CD8-positive, alpha-beta memory T cell (primary cell): ENCODE measurements at regions not wholly inside any gene's neighbourhood (a gene's known extent, or its start where the extent isn't known, plus 50 kb on each side); places are given as distances from the start of the nearest gene placed in this dataset.

Experiments used
- CTCF ChIA-PET: fragments of 350-600 bp; sonication (Branson Sonifier 250); formaldehyde crosslinking; loops from one replicate; lab custom pipeline; 2021; ENCODE audit warnings: antibody characterized with exemption; lab: Charles Lee
- POLR2A ChIA-PET: fragments of 350-600 bp; sonication (Branson Sonifier 250); formaldehyde crosslinking; loops from one replicate; lab custom pipeline; 2021; ENCODE audit warnings: antibody characterized with exemption; lab: Charles Lee
- DNase-seq, 5 donors: peaks; one replicate each; pipeline versions ENCODE4 v3.0.0 to v3.0.0-alpha.2; 2020 to 2022; ENCODE audit warnings: mixed read lengths in 1 of 5
- H3K27ac ChIP-seq: one replicate; pipeline ENCODE4 v1.7.0; 2013; ENCODE audit warnings: low read depth, mild to moderate bottlenecking, low read length, moderate library complexity
- H3K27me3 ChIP-seq: 2 replicates; pipeline ENCODE4 v1.7.0; 2013; ENCODE audit warnings: low read length, mild to moderate bottlenecking; ENCODE audit not compliant: insufficient read depth, poor library complexity, severe bottlenecking
- H3K36me3 ChIP-seq: 2 replicates; pipeline ENCODE4 v1.7.0; 2013; ENCODE audit warnings: mild to moderate bottlenecking, low read length, moderate library complexity; ENCODE audit not compliant: insufficient read depth
- H3K4me1 ChIP-seq: 2 replicates; pipeline ENCODE4 v1.7.0; 2013; ENCODE audit warnings: mild to moderate bottlenecking, low read length, moderate library complexity; ENCODE audit not compliant: insufficient read depth
- H3K4me3 ChIP-seq: 2 replicates; pipeline ENCODE4 v1.7.0; 2013; ENCODE audit warnings: mild to moderate bottlenecking, low read length
- H3K9me3 ChIP-seq: 2 replicates; pipeline ENCODE4 v1.7.0; 2013; ENCODE audit warnings: mild to moderate bottlenecking, low read length
- H3K27ac Mint-ChIP-seq, 8 donors: one replicate each; pipeline ENCODE4 v1.8.0; 2020 to 2021; ENCODE audit warnings: mixed read lengths in 8 of 8, mild to moderate bottlenecking in 6 of 8, inconsistent platforms in 3 of 8, moderate library complexity in 3 of 8
- H3K27me3 Mint-ChIP-seq, 2 donors: one replicate each; pipeline ENCODE4 v1.8.0; 2020 to 2021; ENCODE audit warnings: mixed read lengths in 2 of 2, mild to moderate bottlenecking in 1 of 2, moderate library complexity in 1 of 2
- H3K36me3 Mint-ChIP-seq, 3 donors: one replicate each; pipeline ENCODE4 v1.8.0; 2020 to 2021; ENCODE audit warnings: mixed read lengths in 3 of 3, inconsistent platforms in 1 of 3, mild to moderate bottlenecking in 1 of 3
- H3K4me1 Mint-ChIP-seq, 3 donors: one replicate each; pipeline ENCODE4 v1.8.0; 2020 to 2021; ENCODE audit warnings: mixed read lengths in 3 of 3, inconsistent platforms in 1 of 3, mild to moderate bottlenecking in 1 of 3
- H3K4me3 Mint-ChIP-seq, 7 donors: one replicate each; pipeline ENCODE4 v1.8.0; 2020 to 2021; ENCODE audit warnings: mixed read lengths in 7 of 7, mild to moderate bottlenecking in 6 of 7, moderate library complexity in 4 of 7, inconsistent platforms in 2 of 7
- H3K9me3 Mint-ChIP-seq, 5 donors: one replicate each; pipeline ENCODE4 v1.8.0; 2020 to 2022; ENCODE audit warnings: mixed read lengths in 5 of 5, mild to moderate bottlenecking in 3 of 5, moderate library complexity in 2 of 5, inconsistent platforms in 1 of 5

- ChIA-PET CTCF (no interaction called here), POLR2A (no interaction called here)
- Histone ChIP-seq H3K27me3 (no peaks in the 10 kb centered on the region), H3K4me3 (no peak overlapping the region), H3K9me3 (no peaks in the 10 kb centered on the region), H3K4me1 (no peaks in the 10 kb centered on the region), H3K27ac (no peak overlapping the region), H3K36me3 (no peaks in the 10 kb centered on the region)
- H3K27ac Mint-ChIP-seq = no peak overlapping the region
- DNase-seq = no peak
- no peaks in the 10 kb centered on the region for H3K4me1 Mint-ChIP-seq
- H3K36me3 Mint-ChIP-seq = no peaks in the 10 kb centered on the region
- peaks cover 0 to 6% (median 0%) of the 10 kb centered on the region in 5 donors for H3K9me3 Mint-ChIP-seq
- peaks cover 3 to 8% of the 10 kb centered on the region in 2 donors for H3K27me3 Mint-ChIP-seq
- H3K4me3 Mint-ChIP-seq = no peak overlapping the region
These were observed 214.2 kb downstream of the SH2D4B start for GRCh38 chr10:80751940-80752339.

- Mint-ChIP-seq H3K36me3 (no peaks in the 10 kb centered on the region), H3K27ac (no peak overlapping the region), H3K4me3 (no peak overlapping the region), H3K9me3 (peaks cover 0 to 6% (median 0%) of the 10 kb centered on the region in 5 donors), H3K4me1 (no peaks in the 10 kb centered on the region), H3K27me3 (peaks cover 3 to 8% of the 10 kb centered on the region in 2 donors)
- Histone ChIP-seq H3K4me1 (no peaks in the 10 kb centered on the region), H3K4me3 (no peak overlapping the region), H3K9me3 (no peaks in the 10 kb centered on the region), H3K27ac (no peak overlapping the region), H3K27me3 (no peaks in the 10 kb centered on the region), H3K36me3 (no peaks in the 10 kb centered on the region)
- no peak for DNase-seq
- POLR2A ChIA-PET = no interaction called here
- CTCF ChIA-PET = no interaction called here
These were observed 215.9 kb downstream of the SH2D4B start for GRCh38 chr10:80753612-80754011.

GRCh38 chr10:80755893-80756292 lies 218.2 kb downstream of the SH2D4B start:
- Mint-ChIP-seq H3K9me3 (peaks cover 0 to 9% (median 0%) of the 10 kb centered on the region in 5 donors), H3K27me3 (peaks cover 3 to 16% of the 10 kb centered on the region in 2 donors), H3K4me1 (no peaks in the 10 kb centered on the region), H3K36me3 (no peaks in the 10 kb centered on the region), H3K4me3 (no peak overlapping the region), H3K27ac (no peak overlapping the region)
- ChIA-PET CTCF (no interaction called here), POLR2A (no interaction called here)
- Histone ChIP-seq H3K27me3 (no peaks in the 10 kb centered on the region), H3K9me3 (no peaks in the 10 kb centered on the region), H3K27ac (no peak overlapping the region), H3K4me3 (no peak overlapping the region), H3K4me1 (no peaks in the 10 kb centered on the region), H3K36me3 (no peaks in the 10 kb centered on the region)
- DNase-seq = no peak

GRCh38 chr10:80759693-80760092 lies 222.0 kb downstream of the SH2D4B start:
- Histone ChIP-seq H3K4me3 (no peak overlapping the region), H3K4me1 (no peaks in the 10 kb centered on the region), H3K9me3 (no peaks in the 10 kb centered on the region), H3K27me3 (no peaks in the 10 kb centered on the region), H3K36me3 (no peaks in the 10 kb centered on the region), H3K27ac (no peak overlapping the region)
- no peak for DNase-seq
- H3K27me3 Mint-ChIP-seq = peaks cover 3 to 16% of the 10 kb centered on the region in 2 donors
- H3K4me3 Mint-ChIP-seq = no peak overlapping the region
- H3K27ac Mint-ChIP-seq = no peak overlapping the region
- H3K36me3 Mint-ChIP-seq = no peaks in the 10 kb centered on the region
- H3K9me3 Mint-ChIP-seq = peaks cover 0 to 5% (median 0%) of the 10 kb centered on the region in 5 donors
- CTCF ChIA-PET = no interaction called here
- no peaks in the 10 kb centered on the region for H3K4me1 Mint-ChIP-seq
- POLR2A ChIA-PET = no interaction called here

- Histone ChIP-seq H3K4me1 (no peaks in the 10 kb centered on the region), H3K27me3 (no peaks in the 10 kb centered on the region), H3K27ac (no peak overlapping the region), H3K36me3 (no peaks in the 10 kb centered on the region), H3K4me3 (no peak overlapping the region), H3K9me3 (no peaks in the 10 kb centered on the region)
- Mint-ChIP-seq H3K9me3 (peaks cover 0 to 5% (median 0%) of the 10 kb centered on the region in 5 donors), H3K4me3 (no peak overlapping the region), H3K36me3 (no peaks in the 10 kb centered on the region), H3K4me1 (no peaks in the 10 kb centered on the region), H3K27me3 (peaks cover 1 to 18% of the 10 kb centered on the region in 2 donors), H3K27ac (no peak overlapping the region)
- no peak for DNase-seq
- CTCF ChIA-PET = no interaction called here
- POLR2A ChIA-PET = no interaction called here
These were observed 223.2 kb downstream of the SH2D4B start for GRCh38 chr10:80760914-80761371.

- no peaks in the 10 kb centered on the region for H3K27me3 ChIP-seq
- no peak overlapping the region for H3K4me3 Mint-ChIP-seq
- CTCF ChIA-PET = no interaction called here
- no peaks in the 10 kb centered on the region for H3K4me1 ChIP-seq
- no peaks in the 10 kb centered on the region for H3K36me3 Mint-ChIP-seq
- no peak for DNase-seq
- H3K4me1 Mint-ChIP-seq = no peaks in the 10 kb centered on the region
- peaks cover 8 to 13% of the 10 kb centered on the region in 2 donors for H3K27me3 Mint-ChIP-seq
- H3K9me3 Mint-ChIP-seq = no peaks in the 10 kb centered on the region
- H3K4me3 ChIP-seq = no peak overlapping the region
- POLR2A ChIA-PET = no interaction called here
- no peak overlapping the region for H3K27ac Mint-ChIP-seq
- no peaks in the 10 kb centered on the region for H3K36me3 ChIP-seq
- H3K9me3 ChIP-seq = no peaks in the 10 kb centered on the region
- H3K27ac ChIP-seq = no peak overlapping the region
These were observed 230.3 kb downstream of the SH2D4B start for GRCh38 chr10:80767963-80768362.

GRCh38 chr10:80769700-80770160 lies 232.0 kb downstream of the SH2D4B start:
- Mint-ChIP-seq H3K4me1 (no peaks in the 10 kb centered on the region), H3K27me3 (peaks cover 8 to 18% of the 10 kb centered on the region in 2 donors), H3K9me3 (no peaks in the 10 kb centered on the region), H3K36me3 (no peaks in the 10 kb centered on the region), H3K27ac (no peak overlapping the region), H3K4me3 (no peak overlapping the region)
- ChIA-PET POLR2A (no interaction called here), CTCF (interaction anchor here (1.6 kb wide), 1 partner anchor 11 kb away, joined by 4 read pairs; no protein-coding TSS in a partner anchor)
- Histone ChIP-seq H3K36me3 (no peaks in the 10 kb centered on the region), H3K27me3 (peaks cover 2% of the 10 kb centered on the region), H3K4me1 (no peaks in the 10 kb centered on the region), H3K4me3 (no peak overlapping the region), H3K9me3 (no peaks in the 10 kb centered on the region), H3K27ac (no peak overlapping the region)
- no peak for DNase-seq

- no peak for DNase-seq
- Mint-ChIP-seq H3K4me1 (no peaks in the 10 kb centered on the region), H3K4me3 (no peak overlapping the region), H3K27me3 (peaks cover 7 to 18% of the 10 kb centered on the region in 2 donors), H3K36me3 (no peaks in the 10 kb centered on the region), H3K9me3 (no peaks in the 10 kb centered on the region), H3K27ac (no peak overlapping the region)
- POLR2A ChIA-PET = no interaction called here
- peaks cover 2% of the 10 kb centered on the region for H3K27me3 ChIP-seq
- H3K4me3 ChIP-seq = no peak overlapping the region
- H3K9me3 ChIP-seq = no peaks in the 10 kb centered on the region
- H3K36me3 ChIP-seq = no peaks in the 10 kb centered on the region
- H3K27ac ChIP-seq = no peak overlapping the region
- no peaks in the 10 kb centered on the region for H3K4me1 ChIP-seq
- CTCF ChIA-PET = interaction anchor here (1.6 kb wide), 1 partner anchor 11 kb away, joined by 4 read pairs; no protein-coding TSS in a partner anchor
These were observed 232.5 kb downstream of the SH2D4B start for GRCh38 chr10:80770239-80770638.
